Lung (tissue), 11 donors: ENCODE measurements at regions not wholly inside any gene's neighbourhood (a gene's known extent, or its start where the extent isn't known, plus 50 kb on each side); places are given as distances from the start of the nearest gene placed in this dataset.

ENCODE experiments used
- ATAC-seq: fragments of 200-7000 bp; cut with Tn5 transposase; one replicate; pipeline ENCODE4 v1.9.1; 2020; ENCODE audit warnings: moderate number of reproducible peaks; ENCODE audit not compliant: insufficient read depth, low FRiP score
- DNase-seq, 3 donors: peaks; one replicate each; pipeline ENCODE4 v3.0.0-alpha.2; 2013 to 2017
- H3K27ac ChIP-seq, 2 donors: one replicate each; pipeline ENCODE4 v1.5.1; 2013; ENCODE audit warnings: mild to moderate bottlenecking in 2 of 2, moderate library complexity in 2 of 2, control low read depth in 1 of 2, inconsistent platforms in 1 of 2, low read depth in 1 of 2, low read length in 1 of 2
- H3K27me3 ChIP-seq, 3 donors: one replicate each; pipeline ENCODE4 v1.5.1; 2013; ENCODE audit warnings: low read length in 2 of 3; ENCODE audit not compliant: control insufficient read depth in 3 of 3, insufficient read depth in 3 of 3
- H3K36me3 ChIP-seq, 4 donors: one replicate each; pipeline ENCODE4 v1.5.1; 2013; ENCODE audit warnings: low read length in 4 of 4, mild to moderate bottlenecking in 1 of 4, moderate library complexity in 1 of 4; ENCODE audit not compliant: control insufficient read depth in 4 of 4, insufficient read depth in 4 of 4
- H3K4me1 ChIP-seq, 5 donors: one replicate each; pipeline ENCODE4 v1.5.1; 2013; ENCODE audit warnings: low read length in 5 of 5, mild to moderate bottlenecking in 2 of 5, moderate library complexity in 1 of 5; ENCODE audit not compliant: control insufficient read depth in 5 of 5, insufficient read depth in 5 of 5
- H3K4me3 ChIP-seq: one replicate; pipeline ENCODE4 v1.5.1; 2013; ENCODE audit warnings: mild to moderate bottlenecking, control low read depth, moderate library complexity
- H3K9ac ChIP-seq, 2 donors: one replicate each; pipeline ENCODE4 v1.5.1; 2013; ENCODE audit warnings: low read length in 2 of 2, control low read depth in 1 of 2; ENCODE audit not compliant: insufficient read depth in 1 of 2
- H3K9me3 ChIP-seq, 4 donors: one replicate each; pipeline ENCODE4 v1.5.1; 2013; ENCODE audit warnings: low read length in 3 of 4, mild to moderate bottlenecking in 1 of 4, moderate library complexity in 1 of 4; ENCODE audit not compliant: control insufficient read depth in 4 of 4, insufficient read depth in 3 of 4
- WGBS, 2 donors: extraction: QIAGEN DNeasy Blood & Tissue Kit; methylation state at CpG; one replicate each; pipeline ENCODE4 v1.1.7; 2013; 5-methylcytosine and 5-hydroxymethylcytosine counted together
- TF ChIP-seq, protein P1 (sequence below): IDR thresholded peaks from 2 replicates; pipeline ENCODE4 v1.5.1; 2012; ENCODE audit warnings: mild to moderate bottlenecking; ENCODE audit errors: control extremely low read depth, extremely low read depth
- donor health status: control.
- donor health status: control.
- donor health status: Bipolar disorder and iron deficiency.
- donor health status: healthy.
- donor health status: DM: yes; HTN: yes; CAD: no.

DNA sequence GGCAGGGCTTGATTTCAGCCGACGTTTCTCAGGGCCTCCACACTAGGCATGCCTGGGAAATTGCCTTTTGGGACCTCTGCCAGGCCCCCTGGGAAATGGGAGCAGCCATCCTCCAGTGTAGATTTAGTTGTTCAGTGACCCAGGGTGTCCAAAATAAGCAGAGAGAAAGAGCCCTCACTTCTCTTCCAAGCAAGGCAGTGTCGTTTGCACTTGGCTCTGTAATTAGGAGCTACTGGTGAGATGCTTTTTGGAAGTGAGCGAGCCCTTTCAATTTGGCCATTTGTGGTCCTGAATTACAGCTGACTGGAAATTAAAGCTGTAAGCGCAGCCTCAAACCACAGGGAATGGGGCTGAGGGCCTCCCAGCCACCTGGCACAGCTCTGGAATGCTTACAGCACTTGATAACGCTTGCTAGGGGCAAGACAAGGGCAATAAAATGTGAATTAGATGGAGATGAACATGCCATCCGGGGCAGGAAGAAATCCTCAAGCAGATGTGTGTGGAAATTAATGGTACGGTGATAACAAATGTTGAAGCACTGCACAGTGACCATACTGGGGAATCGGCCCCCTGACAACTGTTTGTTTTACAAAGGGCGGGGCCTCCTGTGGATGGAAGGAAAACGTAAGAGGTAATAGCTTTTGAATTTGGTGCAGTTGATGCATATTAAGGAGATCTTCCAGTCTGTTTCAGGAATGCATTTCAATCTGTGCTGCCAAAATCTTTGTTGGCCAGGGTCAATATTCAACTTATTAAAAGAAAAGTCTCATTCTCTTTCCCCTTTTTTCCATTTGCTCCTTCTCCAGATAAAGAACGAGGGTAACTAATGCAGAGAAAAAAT lies 173.1 kb downstream of the UXS1 start:
- no peak overlapping the region for H3K9ac ChIP-seq
- H3K9me3 ChIP-seq: no peaks in the 10 kb centered on the region
- H3K4me1 ChIP-seq: peaks cover 0 to 23% (median 7%) of the 10 kb centered on the region in 5 donors
- no peak overlapping the region for H3K4me3 ChIP-seq
- no peaks in the 10 kb centered on the region for H3K36me3 ChIP-seq
- DNase-seq: peak; percentile 41 to 54 (median 42)
- TF ChIP-seq, protein P1, sequence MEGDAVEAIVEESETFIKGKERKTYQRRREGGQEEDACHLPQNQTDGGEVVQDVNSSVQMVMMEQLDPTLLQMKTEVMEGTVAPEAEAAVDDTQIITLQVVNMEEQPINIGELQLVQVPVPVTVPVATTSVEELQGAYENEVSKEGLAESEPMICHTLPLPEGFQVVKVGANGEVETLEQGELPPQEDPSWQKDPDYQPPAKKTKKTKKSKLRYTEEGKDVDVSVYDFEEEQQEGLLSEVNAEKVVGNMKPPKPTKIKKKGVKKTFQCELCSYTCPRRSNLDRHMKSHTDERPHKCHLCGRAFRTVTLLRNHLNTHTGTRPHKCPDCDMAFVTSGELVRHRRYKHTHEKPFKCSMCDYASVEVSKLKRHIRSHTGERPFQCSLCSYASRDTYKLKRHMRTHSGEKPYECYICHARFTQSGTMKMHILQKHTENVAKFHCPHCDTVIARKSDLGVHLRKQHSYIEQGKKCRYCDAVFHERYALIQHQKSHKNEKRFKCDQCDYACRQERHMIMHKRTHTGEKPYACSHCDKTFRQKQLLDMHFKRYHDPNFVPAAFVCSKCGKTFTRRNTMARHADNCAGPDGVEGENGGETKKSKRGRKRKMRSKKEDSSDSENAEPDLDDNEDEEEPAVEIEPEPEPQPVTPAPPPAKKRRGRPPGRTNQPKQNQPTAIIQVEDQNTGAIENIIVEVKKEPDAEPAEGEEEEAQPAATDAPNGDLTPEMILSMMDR: no peak
- H3K27ac ChIP-seq: no peak overlapping the region
- 54 to 72% methylated on average over 12 of the region's 12 CpGs for WGBS, 2 donors
- H3K27me3 ChIP-seq: no peaks in the 10 kb centered on the region
- no peak for ATAC-seq

- H3K27ac ChIP-seq: no peak overlapping the region
Observed at GRCh38 chr2:106020032-106020431, 174.1 kb downstream of the UXS1 start.

DNA sequence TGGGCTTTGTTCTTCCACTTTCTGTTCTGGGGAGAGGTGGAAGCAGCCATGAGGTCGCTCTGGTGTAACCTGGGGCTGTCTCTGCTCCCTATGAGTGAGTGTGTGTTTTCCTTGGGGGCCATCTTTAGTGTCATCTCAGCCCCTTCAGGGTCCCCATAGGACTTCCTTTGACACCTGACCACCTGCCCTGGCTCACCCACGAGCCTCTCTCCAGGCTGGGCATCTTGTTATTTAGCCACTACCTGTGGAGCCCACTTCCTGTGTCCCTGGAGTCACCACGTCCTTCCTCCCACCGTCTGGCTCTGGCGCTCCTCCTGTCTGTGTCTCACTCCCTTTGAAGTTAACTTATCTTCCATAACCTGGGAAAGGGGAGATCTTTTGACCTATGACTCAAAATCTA lies 176.0 kb downstream of the UXS1 start:
- Histone ChIP-seq H3K27ac (no peak overlapping the region), H3K9me3 (no peaks in the 10 kb centered on the region), H3K4me3 (no peak overlapping the region), H3K9ac (no peak overlapping the region), H3K4me1 (peaks cover 0 to 23% (median 0%) of the 10 kb centered on the region in 5 donors), H3K36me3 (no peaks in the 10 kb centered on the region), H3K27me3 (no peaks in the 10 kb centered on the region)
- TF ChIP-seq, protein P1: no peak
- WGBS, 2 donors: 65 to 66% methylated on average over 5 of the region's 5 CpGs
- DNase-seq (no peak), ATAC-seq (no peak)

More at GRCh38 chr2:106020032-106020431, 174.1 kb downstream of the UXS1 start:
- TF ChIP-seq, protein P1: no peak
- DNase-seq: peak; percentile 51 to 86 (median 71)
- Histone ChIP-seq H3K27me3 (no peaks in the 10 kb centered on the region), H3K9me3 (no peaks in the 10 kb centered on the region), H3K4me1 (peaks cover 0 to 23% (median under 1%) of the 10 kb centered on the region in 5 donors), H3K9ac (no peak overlapping the region), H3K36me3 (no peaks in the 10 kb centered on the region), H3K4me3 (no peak overlapping the region)
- WGBS, 2 donors: 68 to 83% methylated on average over 4 of the region's 4 CpGs
- no peak for ATAC-seq
